ENCODE measurements at regions not wholly inside any gene's neighbourhood (a gene's known extent, or its start where the extent isn't known, plus 50 kb on each side); places are given as distances from the start of the nearest gene placed in this dataset.
"Not testable (repeated sequence)": the region's sequence is repeated elsewhere in the genome, so short reads cannot be mapped to it uniquely, and the experiment has no call there.

DNA sequence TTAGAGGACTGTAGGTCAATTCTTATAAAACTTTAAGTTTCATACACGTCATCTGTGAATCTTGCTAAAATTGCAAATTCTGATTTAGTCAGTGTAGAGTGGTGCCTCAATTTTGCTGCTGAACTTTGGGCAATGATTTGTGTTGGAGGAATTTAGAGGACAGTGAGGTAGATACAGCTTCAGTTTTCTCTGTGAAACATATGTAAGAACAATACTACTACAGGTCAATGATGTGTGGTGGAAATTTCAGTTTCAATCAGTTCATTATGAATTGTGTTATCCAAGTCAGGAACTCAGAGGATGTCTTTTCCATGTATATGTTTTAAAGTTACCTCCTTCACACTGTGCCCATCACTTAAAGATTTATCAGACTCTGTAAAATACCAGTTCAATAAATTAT, 1597.8 kb upstream of the PCDH10 start:
- ATAC-seq (replicated peaks) (no peak), DNase-seq (no peak)
- Mint-ChIP-seq H3K36me3 (ENCODE audit: insufficient read depth) (no peaks in the 10 kb centered on the region), H3K4me3 (no peak overlapping the region), H3K9me3 (peaks cover 7 to 9% of the 10 kb centered on the region in 2 donors), H3K4me1 (ENCODE audit: low read depth in 2 of 2) (no peaks in the 10 kb centered on the region), H3K27me3 (no peaks in the 10 kb centered on the region), H3K27ac (no peak overlapping the region)

DNA sequence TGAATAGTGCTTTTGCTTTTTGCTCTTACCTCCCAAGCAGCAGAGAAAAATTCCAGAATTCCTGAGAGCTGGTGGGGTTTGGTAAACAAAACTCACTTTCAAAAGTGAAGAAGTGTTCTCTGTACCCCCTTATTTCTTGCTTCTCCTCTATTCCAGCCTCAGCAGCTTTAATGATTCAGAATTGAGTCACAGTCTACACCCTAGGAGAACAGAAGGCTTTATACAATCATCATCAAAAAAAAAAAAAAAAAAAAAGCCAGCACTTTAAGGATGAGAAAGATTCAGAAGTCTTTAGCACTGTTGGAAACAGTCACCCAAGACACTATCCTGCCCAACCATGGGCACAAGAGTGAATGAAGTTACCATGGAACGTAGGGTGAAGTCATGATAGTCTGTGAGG, 1583.1 kb upstream of the PCDH10 start:
- Mint-ChIP-seq H3K27me3 (no peaks in the 10 kb centered on the region), H3K4me3 (no peak overlapping the region), H3K9me3 (no peaks in the 10 kb centered on the region), H3K27ac (no peak overlapping the region), H3K4me1 (ENCODE audit: low read depth in 2 of 2) (no peaks in the 10 kb centered on the region), H3K36me3 (ENCODE audit: insufficient read depth) (no peaks in the 10 kb centered on the region)
- DNase-seq, result no peak
- ATAC-seq (replicated peaks), result no peak

DNA sequence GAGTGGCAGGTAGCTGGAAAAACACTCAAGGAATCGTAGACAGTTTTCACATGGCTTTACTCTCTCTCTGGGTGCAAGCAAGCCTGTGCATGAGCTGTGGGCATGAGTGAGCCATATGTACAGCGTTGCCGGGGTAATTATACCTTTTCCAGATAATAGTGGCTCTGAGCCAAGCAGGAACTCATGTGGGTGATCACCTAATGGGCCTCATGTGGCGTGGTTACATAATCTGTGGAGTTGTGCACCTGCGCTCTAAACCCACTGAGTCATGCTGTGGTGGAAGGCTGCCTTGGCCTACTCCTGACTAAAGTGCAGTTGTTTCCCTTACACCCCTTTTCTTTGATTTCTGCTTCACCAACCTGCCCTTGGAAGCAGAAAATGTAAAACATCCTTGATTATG, 1564.5 kb upstream of the PCDH10 start:
- no peaks in the 10 kb centered on the region for H3K36me3 Mint-ChIP-seq (ENCODE audit: insufficient read depth)
- no peaks in the 10 kb centered on the region for H3K4me1 Mint-ChIP-seq (ENCODE audit: low read depth in 2 of 2)
- DNase-seq (no peak), ATAC-seq (replicated peaks) (no peak)
- H3K27ac Mint-ChIP-seq, result no peak overlapping the region
- H3K4me3 Mint-ChIP-seq, result no peak overlapping the region
- peaks cover 0 to 6% of the 10 kb centered on the region in 2 donors for H3K9me3 Mint-ChIP-seq
- H3K27me3 Mint-ChIP-seq, result no peaks in the 10 kb centered on the region

DNA sequence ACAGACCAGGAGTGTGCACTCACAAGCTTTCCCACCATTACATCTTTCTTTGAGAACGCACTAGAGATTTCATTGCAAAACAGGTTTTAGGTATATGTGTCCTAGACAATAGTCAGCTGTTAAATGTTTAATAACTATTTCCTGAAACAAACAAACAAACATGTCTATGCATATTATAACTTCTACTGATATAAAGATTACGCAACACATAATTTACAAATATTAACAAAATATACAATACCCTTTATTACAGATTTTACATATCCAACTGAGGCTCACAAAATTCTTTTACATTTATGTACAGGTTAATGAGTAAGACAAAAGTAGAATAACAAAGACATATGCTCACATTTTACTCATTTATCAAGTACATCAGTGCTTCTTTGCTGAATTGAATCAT, 1554.0 kb upstream of the PCDH10 start:
- no peaks in the 10 kb centered on the region for H3K36me3 Mint-ChIP-seq (ENCODE audit: insufficient read depth)
- ATAC-seq (replicated peaks) (no peak), DNase-seq (no peak)
- H3K27ac Mint-ChIP-seq, result no peak overlapping the region
- H3K4me3 Mint-ChIP-seq, result no peak overlapping the region
- H3K4me1 Mint-ChIP-seq (ENCODE audit: low read depth in 2 of 2), result no peaks in the 10 kb centered on the region
- H3K9me3 Mint-ChIP-seq, result peaks cover 7 to 15% of the 10 kb centered on the region in 2 donors
- H3K27me3 Mint-ChIP-seq, result no peaks in the 10 kb centered on the region

DNA sequence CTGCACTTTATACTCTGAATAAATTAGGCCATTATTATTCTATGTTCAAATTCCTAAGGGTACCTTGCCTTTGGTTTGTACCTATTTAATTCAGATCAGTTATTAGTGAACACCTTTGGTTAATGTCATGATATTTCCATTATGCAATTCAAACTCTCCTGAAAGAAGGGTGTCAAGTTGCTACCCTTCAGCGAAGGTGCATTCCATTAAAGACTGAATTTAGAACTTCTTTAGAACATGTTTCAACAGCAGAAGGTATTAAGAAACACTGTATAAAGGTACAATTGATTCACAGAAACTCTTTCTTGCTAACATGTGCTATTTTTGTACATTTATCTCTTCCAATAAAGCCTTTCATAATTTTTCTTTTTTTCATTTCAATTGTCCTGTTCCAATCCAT, 1545.4 kb upstream of the PCDH10 start:
- Mint-ChIP-seq H3K27ac (no peak overlapping the region), H3K4me3 (no peak overlapping the region), H3K27me3 (no peaks in the 10 kb centered on the region), H3K9me3 (peaks cover 7 to 9% of the 10 kb centered on the region in 2 donors), H3K4me1 (ENCODE audit: low read depth in 2 of 2) (no peaks in the 10 kb centered on the region), H3K36me3 (ENCODE audit: insufficient read depth) (no peaks in the 10 kb centered on the region)
- no peak for DNase-seq
- ATAC-seq (replicated peaks), result no peak

DNA sequence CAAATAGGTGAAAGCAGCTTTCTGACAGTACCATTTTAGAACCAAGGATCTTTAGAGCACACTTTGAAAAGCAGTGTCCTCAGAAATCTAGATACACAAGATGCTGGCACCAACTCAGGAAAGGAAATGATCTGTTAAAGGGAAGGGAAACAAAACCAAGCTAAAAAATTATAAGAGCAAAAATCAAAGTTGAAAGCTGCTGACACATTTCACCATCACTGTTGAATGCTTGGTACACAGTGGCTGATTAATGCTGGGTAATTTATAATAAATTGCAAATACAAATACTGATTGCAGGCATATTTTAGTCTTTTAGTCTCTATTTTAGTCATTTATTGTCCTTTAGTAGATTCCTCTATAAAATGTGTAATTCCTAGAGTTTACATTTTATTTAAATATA, 1540.1 kb upstream of the PCDH10 start:
- H3K4me1 Mint-ChIP-seq (ENCODE audit: low read depth in 2 of 2), result no peaks in the 10 kb centered on the region
- no peaks in the 10 kb centered on the region for H3K27me3 Mint-ChIP-seq
- peaks cover 0 to 6% of the 10 kb centered on the region in 2 donors for H3K9me3 Mint-ChIP-seq
- no peak overlapping the region for H3K4me3 Mint-ChIP-seq
- no peak for DNase-seq
- ATAC-seq (replicated peaks), result no peak
- no peak overlapping the region for H3K27ac Mint-ChIP-seq
- no peaks in the 10 kb centered on the region for H3K36me3 Mint-ChIP-seq (ENCODE audit: insufficient read depth)

DNA sequence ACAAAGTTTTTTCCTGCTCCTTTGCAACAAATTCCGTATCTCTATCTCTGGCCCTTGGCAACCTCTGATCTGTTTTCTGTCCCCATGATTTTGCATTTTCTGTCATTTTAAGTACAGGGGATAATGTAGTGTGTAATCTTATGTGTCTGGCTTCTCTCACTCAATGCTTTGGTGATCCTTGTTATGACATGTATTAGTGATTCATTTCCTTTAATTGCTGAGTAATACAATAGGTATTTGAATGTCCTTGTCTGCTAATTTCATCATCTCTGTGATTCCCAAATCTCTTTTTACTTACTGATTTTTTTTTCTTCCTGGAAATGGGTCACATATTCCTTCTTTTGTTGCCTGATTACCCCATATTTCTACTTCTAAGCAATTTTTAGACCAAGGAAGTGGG, 1538.6 kb upstream of the PCDH10 start:
- not testable (repeated sequence) for H3K4me1 Mint-ChIP-seq (ENCODE audit: low read depth in 2 of 2); H3K4me3 Mint-ChIP-seq; H3K27ac Mint-ChIP-seq; ATAC-seq (replicated peaks); H3K9me3 Mint-ChIP-seq; H3K27me3 Mint-ChIP-seq; H3K36me3 Mint-ChIP-seq (ENCODE audit: insufficient read depth); DNase-seq

DNA sequence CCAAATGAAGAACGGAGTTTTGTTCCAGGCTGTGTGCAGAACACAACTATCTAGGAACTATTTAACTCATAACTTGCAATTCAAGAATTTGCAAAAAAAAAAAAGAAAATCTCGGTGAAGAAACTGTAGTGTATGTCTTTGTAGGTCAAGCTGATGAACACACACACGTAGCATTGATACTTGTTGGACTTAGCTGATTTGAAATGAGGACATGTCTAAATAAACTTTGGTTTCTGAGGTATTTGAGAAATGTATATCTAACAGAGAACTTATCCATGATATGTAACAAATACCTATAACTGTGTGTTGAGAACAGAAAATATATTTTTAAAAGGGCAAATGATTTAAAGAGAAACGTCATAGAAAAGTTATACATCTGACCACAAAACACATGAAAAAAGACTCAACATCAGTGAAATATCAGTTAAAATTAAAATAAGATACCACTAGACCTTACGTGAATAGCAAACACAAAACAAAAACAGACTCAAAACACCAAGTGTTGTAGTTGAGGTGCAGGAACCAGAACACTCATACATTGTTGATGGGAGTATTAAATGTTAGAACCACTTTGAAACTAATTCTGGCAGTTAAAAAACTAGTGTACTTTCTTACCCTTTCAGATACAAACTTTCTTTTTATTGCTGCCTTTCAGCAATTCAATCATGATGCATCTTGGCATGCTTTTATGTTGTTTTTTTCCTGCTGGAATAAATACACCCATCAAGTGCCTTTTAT, 1535.8 kb upstream of the PCDH10 start:
- ATAC-seq (replicated peaks), result no peak
- DNase-seq, result no peak
- Mint-ChIP-seq H3K27me3 (no peaks in the 10 kb centered on the region), H3K9me3 (peaks cover 0 to 5% of the 10 kb centered on the region in 2 donors), H3K36me3 (ENCODE audit: insufficient read depth) (no peaks in the 10 kb centered on the region), H3K4me3 (no peak overlapping the region), H3K27ac (no peak overlapping the region), H3K4me1 (ENCODE audit: low read depth in 2 of 2) (no peaks in the 10 kb centered on the region)

DNA sequence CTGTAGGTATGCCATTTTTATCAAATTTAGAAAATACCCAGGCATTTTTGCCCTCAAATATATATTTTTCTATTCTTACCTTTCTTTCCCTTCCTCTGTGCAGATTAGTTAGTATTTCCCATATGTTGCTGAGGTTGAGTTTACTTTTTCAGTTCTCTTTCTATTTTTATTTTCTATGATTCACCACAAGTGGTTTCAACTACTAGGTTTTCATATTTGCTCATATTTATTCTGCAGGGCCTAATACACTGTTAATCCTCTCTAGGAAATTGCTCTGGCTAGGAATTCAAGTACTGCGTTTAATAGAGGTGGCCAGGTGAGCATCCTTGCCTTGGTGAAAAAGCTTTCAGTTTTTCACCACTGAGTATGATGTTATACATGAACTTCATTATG, 1535.3 kb upstream of the PCDH10 start:
- Mint-ChIP-seq H3K27ac (no peak overlapping the region), H3K27me3 (no peaks in the 10 kb centered on the region), H3K4me1 (ENCODE audit: low read depth in 2 of 2) (no peaks in the 10 kb centered on the region), H3K36me3 (ENCODE audit: insufficient read depth) (no peaks in the 10 kb centered on the region), H3K9me3 (peaks cover 0 to 5% of the 10 kb centered on the region in 2 donors), H3K4me3 (no peak overlapping the region)
- DNase-seq, result no peak
- no peak for ATAC-seq (replicated peaks)

DNA sequence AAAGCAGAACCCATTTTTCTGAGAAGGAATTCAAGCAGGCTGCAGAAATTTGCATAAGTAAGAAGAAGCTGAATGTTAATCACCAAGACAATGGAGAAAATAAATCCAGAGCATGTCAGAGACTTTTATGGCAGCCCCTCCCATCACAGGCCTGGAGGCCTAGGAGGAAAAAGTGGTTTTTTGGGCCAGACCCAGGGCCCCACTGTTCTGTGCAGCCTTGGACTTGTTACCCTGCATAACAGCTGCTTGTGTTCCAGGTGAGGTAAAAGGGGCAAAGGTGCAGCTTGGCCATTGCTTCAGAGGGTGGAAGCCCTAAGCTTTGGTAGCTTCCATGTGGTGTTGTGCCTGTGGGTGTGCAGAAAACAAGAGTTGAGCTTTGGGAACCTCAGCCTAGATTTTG, 1516.2 kb upstream of the PCDH10 start:
- H3K4me1 Mint-ChIP-seq (ENCODE audit: low read depth in 2 of 2), result no peaks in the 10 kb centered on the region
- H3K4me3 Mint-ChIP-seq, result no peak overlapping the region
- H3K9me3 Mint-ChIP-seq, result peaks cover 16 to 25% of the 10 kb centered on the region in 2 donors
- H3K36me3 Mint-ChIP-seq (ENCODE audit: insufficient read depth), result no peaks in the 10 kb centered on the region
- DNase-seq (no peak), ATAC-seq (replicated peaks) (no peak)
- no peak overlapping the region for H3K27ac Mint-ChIP-seq
- H3K27me3 Mint-ChIP-seq, result no peaks in the 10 kb centered on the region

DNA sequence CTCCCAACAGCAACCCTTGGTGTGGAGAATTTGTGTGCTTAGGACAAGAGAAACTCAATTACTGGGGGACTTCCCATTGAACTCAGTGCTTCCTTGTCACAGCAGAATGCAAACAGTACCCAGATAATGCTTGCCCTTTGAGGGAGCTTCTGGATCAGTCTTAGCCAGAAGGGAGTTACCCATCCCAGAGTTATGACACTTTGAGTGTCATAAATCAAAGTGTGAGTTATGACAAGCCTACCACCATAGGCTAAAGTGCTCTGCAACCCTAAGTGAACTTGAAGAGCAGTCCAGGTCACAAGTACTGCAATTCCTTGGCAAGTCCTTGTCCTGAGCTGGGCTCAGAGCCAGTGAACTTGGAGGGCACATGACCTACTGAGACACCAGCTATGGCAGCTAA, 1513.9 kb upstream of the PCDH10 start:
- ATAC-seq (replicated peaks) (no peak), DNase-seq (no peak)
- Mint-ChIP-seq H3K9me3 (peaks cover 17 to 27% of the 10 kb centered on the region in 2 donors), H3K27me3 (no peaks in the 10 kb centered on the region), H3K4me3 (no peak overlapping the region), H3K4me1 (ENCODE audit: low read depth in 2 of 2) (no peaks in the 10 kb centered on the region), H3K36me3 (ENCODE audit: insufficient read depth) (no peaks in the 10 kb centered on the region), H3K27ac (no peak overlapping the region)

DNA sequence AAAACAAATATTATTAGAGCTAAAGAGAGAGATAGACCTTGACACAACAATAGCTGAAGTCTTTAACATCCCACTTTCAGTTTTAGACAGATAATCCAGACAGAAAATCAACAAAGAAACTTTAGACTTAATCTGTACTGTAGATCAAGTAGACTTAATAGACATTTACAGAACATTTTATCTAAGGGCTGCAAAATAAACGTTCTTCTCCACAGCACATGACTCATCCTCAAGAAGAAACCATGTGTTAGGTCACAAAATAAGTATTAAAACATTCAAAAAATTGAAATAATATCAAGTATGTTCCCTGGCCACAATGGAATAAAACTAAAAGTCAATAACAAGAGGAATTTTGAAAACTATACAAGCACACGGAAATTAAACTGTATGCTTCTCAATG, 1510.3 kb upstream of the PCDH10 start:
- Mint-ChIP-seq H3K27ac (no peak overlapping the region), H3K4me3 (no peak overlapping the region), H3K4me1 (ENCODE audit: low read depth in 2 of 2) (no peaks in the 10 kb centered on the region), H3K9me3 (peaks cover 17 to 39% of the 10 kb centered on the region in 2 donors), H3K36me3 (ENCODE audit: insufficient read depth) (no peaks in the 10 kb centered on the region), H3K27me3 (no peaks in the 10 kb centered on the region)
- DNase-seq, result no peak
- no peak for ATAC-seq (replicated peaks)

DNA sequence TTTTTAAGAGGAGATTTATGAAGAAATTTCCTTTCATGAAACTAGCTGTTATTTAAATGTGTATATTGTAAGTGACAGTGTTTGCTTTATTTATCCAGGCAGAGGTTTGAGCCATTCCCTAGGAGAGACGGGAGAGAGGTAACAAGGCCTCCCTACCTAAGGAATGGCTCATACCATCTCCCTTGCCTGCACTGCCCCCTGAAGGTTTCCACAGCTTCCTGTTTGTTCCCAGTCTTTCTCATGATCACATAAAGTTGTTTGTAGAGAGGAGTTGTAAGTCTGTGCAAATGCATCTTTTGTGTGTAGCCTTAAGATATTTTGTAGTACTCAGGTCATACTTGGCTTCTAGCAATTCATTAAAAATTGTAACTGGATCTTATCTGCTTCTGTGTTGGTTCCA, 1504.5 kb upstream of the PCDH10 start:
- H3K27me3 Mint-ChIP-seq, result no peaks in the 10 kb centered on the region
- no peaks in the 10 kb centered on the region for H3K36me3 Mint-ChIP-seq (ENCODE audit: insufficient read depth)
- no peak overlapping the region for H3K4me3 Mint-ChIP-seq
- H3K27ac Mint-ChIP-seq, result no peak overlapping the region
- no peak for DNase-seq
- peaks cover 2 to 15% of the 10 kb centered on the region in 2 donors for H3K9me3 Mint-ChIP-seq
- ATAC-seq (replicated peaks), result no peak
- no peaks in the 10 kb centered on the region for H3K4me1 Mint-ChIP-seq (ENCODE audit: low read depth in 2 of 2)

DNA sequence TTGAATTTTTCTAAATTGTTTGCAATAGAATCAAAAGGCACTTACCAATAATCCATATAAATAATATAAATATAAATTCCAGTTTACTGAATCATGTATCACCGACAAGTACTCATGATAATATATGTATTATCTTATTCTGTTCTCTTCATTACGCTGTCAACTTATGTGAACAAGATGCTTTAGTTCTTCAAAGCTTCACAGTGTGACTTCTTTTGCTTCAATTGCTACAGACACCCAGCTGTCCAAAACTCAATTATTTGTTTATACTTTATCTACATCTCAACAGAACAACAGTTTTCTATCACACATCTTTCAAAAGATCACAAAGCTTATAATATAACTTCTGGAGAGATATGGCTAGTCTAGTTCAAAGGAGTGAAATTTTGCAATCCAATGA, 1499.9 kb upstream of the PCDH10 start:
- no peaks in the 10 kb centered on the region for H3K27me3 Mint-ChIP-seq

DNA sequence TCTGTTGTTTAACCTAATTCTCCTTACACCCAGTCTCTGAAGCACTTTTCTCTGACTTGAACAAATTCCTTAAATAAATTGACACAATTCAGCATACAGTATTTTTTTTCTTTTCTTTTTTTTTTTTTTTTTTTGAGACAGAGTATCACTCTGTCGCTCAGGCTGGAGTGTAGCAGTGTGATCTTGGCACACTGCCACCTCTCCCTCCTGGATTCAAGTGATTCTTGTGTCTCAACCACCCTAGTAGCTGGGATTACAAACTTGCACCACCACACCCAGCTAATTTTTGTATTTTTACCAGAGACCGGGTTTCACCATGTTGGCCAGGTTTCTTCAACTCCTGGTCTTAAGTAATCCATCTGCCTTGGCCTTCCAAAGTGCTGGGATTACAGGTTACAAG, 1498.1 kb upstream of the PCDH10 start:
- H3K27me3 Mint-ChIP-seq, result no peaks in the 10 kb centered on the region
- H3K27ac Mint-ChIP-seq, result no peak overlapping the region
- no peak for DNase-seq
- ATAC-seq (replicated peaks), result no peak
- no peak overlapping the region for H3K4me3 Mint-ChIP-seq
- H3K4me1 Mint-ChIP-seq (ENCODE audit: low read depth in 2 of 2), result no peaks in the 10 kb centered on the region
- peaks cover 5 to 7% of the 10 kb centered on the region in 2 donors for H3K9me3 Mint-ChIP-seq
- peaks cover 3% of the 10 kb centered on the region for H3K36me3 Mint-ChIP-seq (ENCODE audit: insufficient read depth)

More for the DNA sequence above, 1499.9 kb upstream of the PCDH10 start:
- DNase-seq, result no peak
- ATAC-seq (replicated peaks), result no peak
- H3K36me3 Mint-ChIP-seq (ENCODE audit: insufficient read depth), result peaks cover 3% of the 10 kb centered on the region
- H3K4me1 Mint-ChIP-seq (ENCODE audit: low read depth in 2 of 2), result no peaks in the 10 kb centered on the region
- no peak overlapping the region for H3K4me3 Mint-ChIP-seq
- H3K9me3 Mint-ChIP-seq, result peaks cover 5 to 7% of the 10 kb centered on the region in 2 donors
- no peak overlapping the region for H3K27ac Mint-ChIP-seq

Data from effector memory CD8-positive, alpha-beta T cell (primary cell).